Dedifferentiated amniotic fluid mesenchymal stem cell (primary cell): ENCODE measurements at regions not wholly inside any gene's neighbourhood (a gene's known extent, or its start where the extent isn't known, plus 50 kb on each side); places are given as distances from the start of the nearest gene placed in this dataset.

Experiments used
- DNase-seq: peaks from one replicate; pipeline ENCODE4 v3.0.0-alpha.2; 2016; ENCODE audit errors: extremely low spot score

- no peak for DNase-seq
These were observed 984.0 kb downstream of the BRD1 start for GRCh38 chr22:48843640-48844039.

DNA sequence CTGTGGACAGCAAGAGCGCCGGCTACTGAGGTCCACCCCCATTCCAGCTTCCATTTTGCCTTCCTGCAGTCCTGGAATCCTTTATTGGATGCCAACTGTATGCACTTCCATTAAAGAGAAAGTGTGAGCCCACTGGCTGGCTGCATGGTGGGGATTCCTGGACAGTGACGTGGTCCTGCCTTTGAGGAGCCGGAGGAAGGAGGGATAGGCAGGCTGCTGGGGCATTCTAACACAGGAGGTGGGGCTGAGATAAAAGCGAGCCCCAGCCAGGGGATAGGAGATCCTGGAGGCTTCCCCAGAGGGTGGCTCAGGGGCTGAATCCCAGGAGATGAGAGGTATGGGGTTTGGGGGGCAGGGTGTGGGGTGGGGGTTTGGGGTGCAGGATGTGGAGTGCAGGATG is 984.7 kb downstream of the BRD1 start:
- no peak for DNase-seq

DNA sequence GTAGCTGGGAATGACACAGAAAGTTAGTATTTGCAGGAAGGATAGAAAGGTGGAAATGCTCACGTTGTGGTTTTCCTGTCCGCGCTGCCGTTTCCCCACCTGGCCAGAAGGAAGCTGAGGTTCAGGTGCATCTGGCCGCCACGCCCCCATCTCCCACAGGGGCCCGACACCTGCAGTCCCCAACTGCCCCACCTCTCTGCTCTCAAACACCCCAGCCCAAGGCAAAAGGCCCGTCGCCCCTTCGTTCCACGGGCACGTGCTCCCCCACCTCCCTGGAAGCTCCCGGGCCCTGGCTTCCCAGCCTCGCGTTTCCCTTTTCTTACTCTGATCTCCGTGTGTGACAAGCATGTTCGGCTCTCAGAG is 985.1 kb downstream of the BRD1 start:
- no peak for DNase-seq

GRCh38 chr22:48841881-48842582 is 985.6 kb downstream of the BRD1 start:
- no peak for DNase-seq

DNA sequence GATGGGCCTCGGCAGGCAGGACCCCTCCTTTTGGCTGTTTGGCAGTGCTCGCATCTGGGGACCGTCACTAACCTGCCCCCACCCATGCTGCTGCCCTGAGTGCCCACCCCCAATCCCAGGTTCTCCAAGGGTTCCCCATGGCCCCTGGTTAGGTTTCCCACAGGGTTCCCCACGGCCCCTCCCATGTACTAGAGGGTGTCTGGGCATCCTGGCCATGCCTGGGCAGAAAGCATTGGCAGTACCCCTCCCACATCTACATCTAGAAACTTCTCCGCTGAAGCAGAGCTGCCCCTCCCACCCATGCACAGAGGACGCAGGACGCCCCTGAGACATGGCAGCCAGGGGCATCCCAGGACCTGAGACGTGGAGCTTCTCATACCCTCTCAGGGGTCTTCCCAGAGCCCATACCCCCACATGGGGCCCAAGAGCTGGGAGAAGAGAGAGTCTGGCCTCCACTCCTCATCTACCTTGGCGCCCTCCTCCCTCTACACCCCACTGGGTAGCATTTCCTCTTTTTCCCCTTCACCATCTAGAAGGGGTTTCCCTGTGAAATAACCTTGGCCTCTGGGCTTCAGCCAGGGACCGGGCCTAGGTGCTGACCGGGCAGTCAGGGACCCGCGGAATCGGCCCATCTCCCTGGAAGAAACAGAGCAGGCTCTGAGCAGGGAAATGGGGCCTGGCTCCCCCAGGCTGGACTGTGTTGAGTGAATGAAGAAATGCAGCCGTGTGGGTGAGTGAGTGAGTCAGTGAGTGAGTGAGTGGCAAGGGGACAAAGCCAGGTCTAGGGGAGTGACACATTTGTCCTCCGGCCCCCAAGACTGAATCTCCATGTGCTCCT is 987.3 kb downstream of the BRD1 start:
- no peak for DNase-seq

DNA sequence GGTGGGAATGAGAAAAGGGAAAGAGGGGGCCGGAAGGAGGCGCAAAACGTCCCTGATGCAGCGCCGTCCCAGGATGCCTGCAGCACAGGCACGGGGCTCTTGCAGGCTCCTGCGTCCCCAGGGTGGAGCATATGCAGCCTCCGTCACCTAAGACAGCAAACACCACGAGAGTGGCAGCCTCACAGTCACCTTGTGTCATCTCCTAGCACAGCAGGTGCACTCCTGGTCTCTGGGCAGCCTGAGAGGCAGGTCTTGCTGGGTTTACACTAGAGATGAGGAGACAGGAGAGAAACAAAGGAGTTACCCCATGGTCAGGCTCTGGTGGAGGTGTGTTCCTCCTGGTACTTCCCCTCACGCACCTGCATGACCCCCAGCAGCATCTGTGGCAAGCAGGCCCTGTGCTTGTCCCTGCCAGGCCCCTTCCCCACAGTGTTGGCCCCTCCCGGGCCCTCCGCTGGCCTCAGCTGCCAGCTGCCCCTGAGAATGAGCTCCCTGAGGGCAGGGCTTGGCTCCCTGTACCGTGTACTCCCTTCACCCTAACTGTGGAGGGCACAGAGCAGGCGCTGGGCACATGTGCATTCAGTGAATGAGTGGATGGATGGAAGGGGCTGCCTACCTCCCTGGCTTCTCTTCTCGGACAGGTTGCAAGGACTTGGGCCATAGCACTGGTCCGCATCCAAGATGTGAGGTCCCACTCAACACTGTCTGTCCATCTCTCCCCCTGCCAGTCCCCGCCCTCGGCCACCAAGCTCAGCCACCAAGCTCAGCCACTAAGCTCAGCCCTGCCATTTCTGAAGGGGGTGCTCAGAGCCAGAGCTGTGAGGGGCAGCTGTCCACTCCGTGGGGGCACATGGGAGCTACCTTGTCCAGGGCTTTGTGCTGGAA is 988.6 kb downstream of the BRD1 start:
- DNase-seq: no peak

GRCh38 chr22:48838376-48838775 is 989.3 kb downstream of the BRD1 start:
- DNase-seq: no peak

GRCh38 chr22:48837341-48837935 is 990.2 kb downstream of the BRD1 start:
- DNase-seq: no peak

GRCh38 chr22:48836673-48837340 is 990.9 kb downstream of the BRD1 start:
- no peak for DNase-seq

GRCh38 chr22:48835857-48836672 is 991.6 kb downstream of the BRD1 start:
- no peak for DNase-seq

GRCh38 chr22:48835364-48835763 is 992.3 kb downstream of the BRD1 start:
- DNase-seq: no peak

- DNase-seq: no peak
These were observed 993.3 kb downstream of the BRD1 start for GRCh38 chr22:48834404-48834803.

DNA sequence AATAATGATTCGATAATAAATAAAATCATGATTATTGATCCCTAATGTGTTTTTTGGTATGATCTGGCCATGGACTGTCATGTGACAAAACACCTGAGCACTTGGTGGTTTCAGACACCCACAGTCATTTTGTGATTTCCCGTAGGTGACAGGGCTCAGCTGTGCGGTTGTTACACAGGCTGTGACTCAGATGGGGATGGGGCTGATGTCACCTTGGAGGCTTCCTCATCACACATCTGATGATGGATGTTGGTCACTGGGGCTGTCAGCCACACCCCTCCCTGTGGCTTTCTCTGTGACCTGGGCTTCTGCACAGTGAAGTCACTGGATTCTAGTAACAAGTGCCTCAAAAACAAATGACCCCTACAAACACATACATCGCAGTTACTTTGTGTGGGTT is 995.1 kb downstream of the BRD1 start:
- no peak for DNase-seq

GRCh38 chr22:48829908-48830307 is 997.8 kb downstream of the BRD1 start:
- DNase-seq: no peak

- DNase-seq: no peak
These were observed 999.0 kb downstream of the BRD1 start for GRCh38 chr22:48828688-48829087.

GRCh38 chr22:48827904-48828555 is 999.6 kb downstream of the BRD1 start:
- no peak for DNase-seq

GRCh38 chr22:48827268-48827846 is 1000.3 kb downstream of the BRD1 start:
- no peak for DNase-seq

- DNase-seq: no peak
These were observed 1001.1 kb downstream of the BRD1 start for GRCh38 chr22:48826546-48826945.

GRCh38 chr22:48825802-48826520 is 1001.7 kb downstream of the BRD1 start:
- DNase-seq: no peak
